Sigmoid colon (tissue), 4 donors: ENCODE measurements at regions not wholly inside any gene's neighbourhood (a gene's known extent, or its start where the extent isn't known, plus 50 kb on each side); places are given as distances from the start of the nearest gene placed in this dataset.

ENCODE experiments used
- CTCF ChIP-seq, 4 experiments: fragments of 450-650 bp in 3 of 4; fragments of 200-600 bp in 1 of 4; IDR thresholded peaks; one replicate each; pipeline ENCODE4 v1.5.1; 2016 to 2019; ENCODE audit warnings: antibody characterized with exemption in 4 of 4, mild to moderate bottlenecking in 3 of 4, moderate library complexity in 2 of 4
- EP300 ChIP-seq, 4 donors: sonication (generic); formaldehyde crosslinking; IDR thresholded peaks; one replicate each; pipeline ENCODE4 v1.6.1; 2017; ENCODE audit warnings: antibody characterized with exemption in 4 of 4
- POLR2A ChIP-seq, 2 donors: fragments of 450-650 bp; IDR thresholded peaks; one replicate each; pipeline ENCODE4 v1.6.1; 2016; ENCODE audit warnings: antibody characterized with exemption in 2 of 2, mild to moderate bottlenecking in 2 of 2, moderate library complexity in 2 of 2

GRCh38 chr2:75846683-75847190, 136.0 kb upstream of the GCFC2 start:
- TF ChIP-seq CTCF (IDR thresholded peaks at IDR 0.05) (no peak), POLR2A (IDR thresholded peaks at IDR 0.05) (no peak), EP300 (IDR thresholded peaks at IDR 0.05) (no peak)
